HL-60 (cell line): ENCODE measurements at regions not wholly inside any gene's neighbourhood (a gene's known extent, or its start where the extent isn't known, plus 50 kb on each side); places are given as distances from the start of the nearest gene placed in this dataset.

ENCODE experiments used
- DNase-seq, 2 experiments: peaks; one replicate each; pipeline ENCODE4 v3.0.0-alpha.2; 2010 to 2020; ENCODE audit warnings: low read depth in 1 of 2, low spot score in 1 of 2
- H3K27ac ChIP-seq: fragments of 250-450 bp; sonication (Bioruptor Pico); replicated peaks from 2 replicates; pipeline ENCODE4 v1.5.1; 2020; ENCODE audit warnings: mild to moderate bottlenecking, moderate library complexity
- H3K27me3 ChIP-seq: fragments of 250-450 bp; sonication (Bioruptor Pico); 2 replicates; pipeline ENCODE4 v1.5.1; 2021; ENCODE audit warnings: mild to moderate bottlenecking, moderate library complexity; ENCODE audit not compliant: insufficient read depth, poor library complexity, severe bottlenecking
- H3K4me3 ChIP-seq: replicated peaks from 2 replicates; pipeline ENCODE4 v1.5.1; 2011; ENCODE audit warnings: mild to moderate bottlenecking, control low read depth, low read length; ENCODE audit not compliant: insufficient read depth
- GABPA ChIP-seq: IDR thresholded peaks from 2 replicates; pipeline ENCODE4 v1.6.1; 2012; ENCODE audit warnings: low read depth
- POLR2AphosphoS5 ChIP-seq: IDR thresholded peaks from 2 replicates; pipeline ENCODE4 v1.6.1; 2012; ENCODE audit warnings: low read depth
- SPI1 ChIP-seq: IDR thresholded peaks from 2 replicates; pipeline ENCODE4 v1.6.1; 2012; ENCODE audit warnings: low read depth, mild to moderate bottlenecking, borderline replicate concordance
- TF ChIP-seq, protein P1 (sequence below): IDR thresholded peaks from one replicate; pipeline ENCODE4 v1.5.1; 2011; ENCODE audit warnings: low read length, control low read depth, inconsistent platforms; ENCODE audit not compliant: insufficient read depth
- TF ChIP-seq, protein P2 (sequence below): IDR thresholded peaks from 2 replicates; pipeline ENCODE4 v1.6.1; 2012; ENCODE audit warnings: low read depth; ENCODE audit not compliant: insufficient replicate concordance

DNA sequence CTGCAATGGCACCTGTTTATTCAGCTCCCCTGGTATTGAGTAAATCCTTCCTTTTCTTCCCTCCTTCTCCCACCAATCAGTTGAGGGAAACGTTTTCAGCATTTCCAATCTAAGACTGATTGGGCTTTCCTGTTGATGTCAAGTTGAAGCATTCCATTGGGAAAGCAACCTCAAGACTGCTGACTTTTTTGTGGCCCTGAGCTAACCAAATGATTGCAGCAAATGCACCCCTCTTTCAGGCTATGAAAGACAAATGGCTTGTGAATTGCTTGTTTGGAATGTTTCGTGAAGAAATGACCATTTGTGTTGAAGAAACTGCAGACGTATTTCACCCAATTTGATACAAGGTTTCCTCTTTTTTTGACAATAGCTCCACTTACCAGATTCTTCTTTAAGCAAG, 303.5 kb downstream of the EPHA4 start:
- Histone ChIP-seq H3K27me3 (no peaks in the 10 kb centered on the region), H3K4me3 (no peak overlapping the region), H3K27ac (no peak overlapping the region)
- TF ChIP-seq, protein P1, sequence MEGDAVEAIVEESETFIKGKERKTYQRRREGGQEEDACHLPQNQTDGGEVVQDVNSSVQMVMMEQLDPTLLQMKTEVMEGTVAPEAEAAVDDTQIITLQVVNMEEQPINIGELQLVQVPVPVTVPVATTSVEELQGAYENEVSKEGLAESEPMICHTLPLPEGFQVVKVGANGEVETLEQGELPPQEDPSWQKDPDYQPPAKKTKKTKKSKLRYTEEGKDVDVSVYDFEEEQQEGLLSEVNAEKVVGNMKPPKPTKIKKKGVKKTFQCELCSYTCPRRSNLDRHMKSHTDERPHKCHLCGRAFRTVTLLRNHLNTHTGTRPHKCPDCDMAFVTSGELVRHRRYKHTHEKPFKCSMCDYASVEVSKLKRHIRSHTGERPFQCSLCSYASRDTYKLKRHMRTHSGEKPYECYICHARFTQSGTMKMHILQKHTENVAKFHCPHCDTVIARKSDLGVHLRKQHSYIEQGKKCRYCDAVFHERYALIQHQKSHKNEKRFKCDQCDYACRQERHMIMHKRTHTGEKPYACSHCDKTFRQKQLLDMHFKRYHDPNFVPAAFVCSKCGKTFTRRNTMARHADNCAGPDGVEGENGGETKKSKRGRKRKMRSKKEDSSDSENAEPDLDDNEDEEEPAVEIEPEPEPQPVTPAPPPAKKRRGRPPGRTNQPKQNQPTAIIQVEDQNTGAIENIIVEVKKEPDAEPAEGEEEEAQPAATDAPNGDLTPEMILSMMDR: no peak
- TF ChIP-seq, protein P2, sequence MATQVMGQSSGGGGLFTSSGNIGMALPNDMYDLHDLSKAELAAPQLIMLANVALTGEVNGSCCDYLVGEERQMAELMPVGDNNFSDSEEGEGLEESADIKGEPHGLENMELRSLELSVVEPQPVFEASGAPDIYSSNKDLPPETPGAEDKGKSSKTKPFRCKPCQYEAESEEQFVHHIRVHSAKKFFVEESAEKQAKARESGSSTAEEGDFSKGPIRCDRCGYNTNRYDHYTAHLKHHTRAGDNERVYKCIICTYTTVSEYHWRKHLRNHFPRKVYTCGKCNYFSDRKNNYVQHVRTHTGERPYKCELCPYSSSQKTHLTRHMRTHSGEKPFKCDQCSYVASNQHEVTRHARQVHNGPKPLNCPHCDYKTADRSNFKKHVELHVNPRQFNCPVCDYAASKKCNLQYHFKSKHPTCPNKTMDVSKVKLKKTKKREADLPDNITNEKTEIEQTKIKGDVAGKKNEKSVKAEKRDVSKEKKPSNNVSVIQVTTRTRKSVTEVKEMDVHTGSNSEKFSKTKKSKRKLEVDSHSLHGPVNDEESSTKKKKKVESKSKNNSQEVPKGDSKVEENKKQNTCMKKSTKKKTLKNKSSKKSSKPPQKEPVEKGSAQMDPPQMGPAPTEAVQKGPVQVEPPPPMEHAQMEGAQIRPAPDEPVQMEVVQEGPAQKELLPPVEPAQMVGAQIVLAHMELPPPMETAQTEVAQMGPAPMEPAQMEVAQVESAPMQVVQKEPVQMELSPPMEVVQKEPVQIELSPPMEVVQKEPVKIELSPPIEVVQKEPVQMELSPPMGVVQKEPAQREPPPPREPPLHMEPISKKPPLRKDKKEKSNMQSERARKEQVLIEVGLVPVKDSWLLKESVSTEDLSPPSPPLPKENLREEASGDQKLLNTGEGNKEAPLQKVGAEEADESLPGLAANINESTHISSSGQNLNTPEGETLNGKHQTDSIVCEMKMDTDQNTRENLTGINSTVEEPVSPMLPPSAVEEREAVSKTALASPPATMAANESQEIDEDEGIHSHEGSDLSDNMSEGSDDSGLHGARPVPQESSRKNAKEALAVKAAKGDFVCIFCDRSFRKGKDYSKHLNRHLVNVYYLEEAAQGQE: no peak
- TF ChIP-seq POLR2AphosphoS5 (no peak), GABPA (no peak), SPI1 (no peak)
- no peak for DNase-seq

DNA sequence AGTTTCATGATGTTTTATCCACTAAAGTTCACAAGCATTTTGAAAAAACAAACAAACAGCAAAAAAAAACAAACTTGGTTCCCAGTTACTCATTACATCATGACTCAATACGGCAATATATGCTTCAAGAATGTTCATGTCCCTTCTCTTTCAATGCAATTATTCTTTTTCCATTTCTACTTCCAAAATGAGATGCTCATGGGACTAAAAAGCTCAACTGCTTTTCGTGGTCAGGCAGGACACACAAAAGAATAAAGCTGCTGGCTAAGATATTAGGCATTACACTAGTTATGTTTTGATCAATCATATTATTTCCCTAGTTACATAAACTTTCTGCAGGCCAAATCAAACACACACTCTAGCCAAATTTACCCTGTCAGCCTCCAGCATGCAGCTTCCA, 301.3 kb downstream of the EPHA4 start:
- Histone ChIP-seq H3K4me3 (no peak overlapping the region), H3K27ac (no peak overlapping the region), H3K27me3 (no peaks in the 10 kb centered on the region)
- no peak for DNase-seq
- TF ChIP-seq, protein P2: no peak
- TF ChIP-seq GABPA: no peak
- TF ChIP-seq, protein P1: no peak
- TF ChIP-seq POLR2AphosphoS5: no peak
- no peak for TF ChIP-seq SPI1

DNA sequence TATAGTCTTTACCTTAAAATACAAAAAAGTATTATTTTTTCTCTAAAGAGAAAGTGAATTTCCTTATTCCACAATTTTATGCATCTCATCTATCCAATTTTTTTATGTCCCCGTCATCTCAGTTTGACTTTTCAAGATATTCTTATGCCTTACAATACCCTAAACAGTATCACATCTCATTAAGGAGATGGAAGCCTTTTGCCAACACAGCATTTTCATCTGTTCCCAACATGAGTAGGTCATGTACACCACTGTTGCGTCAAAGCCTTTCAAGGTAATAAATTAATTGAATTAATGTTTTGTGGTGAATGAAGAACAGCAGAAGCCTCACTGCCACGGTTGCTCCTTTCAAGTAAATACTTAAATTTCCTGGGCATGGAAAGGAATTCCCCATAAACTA, 299.4 kb downstream of the EPHA4 start:
- TF ChIP-seq GABPA: no peak
- TF ChIP-seq SPI1: no peak
- TF ChIP-seq, protein P1: no peak
- TF ChIP-seq, protein P2: no peak
- TF ChIP-seq POLR2AphosphoS5: no peak
- Histone ChIP-seq H3K4me3 (no peak overlapping the region), H3K27ac (no peak overlapping the region), H3K27me3 (no peaks in the 10 kb centered on the region)
- DNase-seq: no peak
